NOMO-1 treated with dmso at 0.1 percent for 144 hours (cell line): ENCODE measurements at regions not wholly inside any gene's neighbourhood (a gene's known extent, or its start where the extent isn't known, plus 50 kb on each side); places are given as distances from the start of the nearest gene placed in this dataset.
A peak's percentile ranks its signal among the peaks of the same experiment; 100 is the strongest.

Experiments
- DNase-seq: peaks from one replicate; lab custom pipeline; 2025; ENCODE audit not compliant: unreplicated experiment; lab: John Stamatoyannopoulos, UW

- no peak for DNase-seq
These were observed 82.0 kb upstream of the EEA1 start for GRCh38 chr12:93011100-93011499.

- DNase-seq: no peak
These were observed 87.0 kb upstream of the EEA1 start for GRCh38 chr12:93015871-93016751.

DNA sequence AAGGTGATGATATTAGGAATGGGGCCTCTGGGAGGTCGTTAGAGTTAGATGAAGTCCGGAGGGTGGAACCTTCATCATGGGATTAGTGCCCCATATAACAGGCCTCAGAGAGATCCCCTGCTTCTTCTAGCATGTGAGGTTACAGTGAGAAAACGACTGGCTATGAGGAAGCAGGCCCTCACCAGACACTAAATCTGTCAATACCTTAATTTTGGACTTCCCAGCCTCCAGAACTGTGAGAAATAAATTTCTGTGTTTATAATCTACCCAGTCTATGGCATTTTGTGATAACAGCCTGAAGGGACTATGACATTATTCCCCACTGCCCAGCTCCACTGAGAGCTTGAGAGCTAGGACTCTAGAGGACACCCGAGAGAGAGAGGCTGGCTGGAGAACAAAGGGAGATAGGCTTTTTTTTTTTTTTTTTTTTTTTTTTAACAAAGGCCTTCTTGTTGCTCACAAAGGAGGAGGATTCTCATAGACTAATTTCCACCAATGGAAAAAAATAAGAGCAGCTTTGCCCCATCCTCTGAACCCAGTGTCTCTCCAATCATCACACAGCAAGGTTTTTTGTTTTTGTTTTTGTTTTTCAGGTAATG lies 87.8 kb upstream of the EEA1 start:
- DNase-seq: no peak

GRCh38 chr12:93018610-93019009 lies 89.5 kb upstream of the EEA1 start:
- DNase-seq: no peak

DNA sequence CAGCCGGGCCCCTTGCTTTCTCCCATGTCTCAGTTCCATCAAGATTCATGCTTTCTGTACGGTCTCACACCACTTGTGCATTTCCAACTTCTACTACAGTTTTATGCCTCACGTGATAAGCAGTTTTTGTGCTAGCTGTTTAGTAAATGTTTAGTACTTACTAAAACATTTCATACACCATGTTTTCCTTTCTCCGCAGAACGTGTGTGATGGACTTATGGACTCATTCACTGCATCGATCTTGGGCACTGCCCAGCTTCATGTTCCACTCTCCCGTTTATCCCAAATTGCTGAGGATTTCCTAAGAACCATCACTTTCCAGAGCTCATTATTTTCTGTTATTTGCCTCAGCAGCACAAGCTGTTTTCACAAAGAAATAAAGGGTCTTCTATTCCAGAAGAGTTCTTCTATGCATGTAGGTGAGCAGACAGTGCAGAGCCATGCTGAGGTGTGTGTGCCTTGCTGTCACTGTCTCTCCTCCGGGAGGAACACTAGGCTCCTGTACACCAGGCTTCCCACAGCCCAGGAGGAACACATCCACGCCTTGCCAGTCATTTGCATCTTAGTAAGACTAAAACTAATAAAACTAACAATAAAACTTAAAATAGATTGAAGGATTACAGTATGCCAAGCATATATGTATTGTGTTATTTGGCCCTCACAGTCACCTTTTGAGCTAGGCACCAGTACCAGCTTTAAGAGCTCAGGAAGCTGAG lies 90.3 kb upstream of the EEA1 start:
- DNase-seq: no peak

GRCh38 chr12:93019975-93020630 lies 91.0 kb upstream of the EEA1 start:
- no peak for DNase-seq

- DNase-seq: no peak
These were observed 91.8 kb upstream of the EEA1 start for GRCh38 chr12:93020631-93021597.

- no peak for DNase-seq
These were observed 93.7 kb upstream of the EEA1 start for GRCh38 chr12:93022603-93023340.

DNA sequence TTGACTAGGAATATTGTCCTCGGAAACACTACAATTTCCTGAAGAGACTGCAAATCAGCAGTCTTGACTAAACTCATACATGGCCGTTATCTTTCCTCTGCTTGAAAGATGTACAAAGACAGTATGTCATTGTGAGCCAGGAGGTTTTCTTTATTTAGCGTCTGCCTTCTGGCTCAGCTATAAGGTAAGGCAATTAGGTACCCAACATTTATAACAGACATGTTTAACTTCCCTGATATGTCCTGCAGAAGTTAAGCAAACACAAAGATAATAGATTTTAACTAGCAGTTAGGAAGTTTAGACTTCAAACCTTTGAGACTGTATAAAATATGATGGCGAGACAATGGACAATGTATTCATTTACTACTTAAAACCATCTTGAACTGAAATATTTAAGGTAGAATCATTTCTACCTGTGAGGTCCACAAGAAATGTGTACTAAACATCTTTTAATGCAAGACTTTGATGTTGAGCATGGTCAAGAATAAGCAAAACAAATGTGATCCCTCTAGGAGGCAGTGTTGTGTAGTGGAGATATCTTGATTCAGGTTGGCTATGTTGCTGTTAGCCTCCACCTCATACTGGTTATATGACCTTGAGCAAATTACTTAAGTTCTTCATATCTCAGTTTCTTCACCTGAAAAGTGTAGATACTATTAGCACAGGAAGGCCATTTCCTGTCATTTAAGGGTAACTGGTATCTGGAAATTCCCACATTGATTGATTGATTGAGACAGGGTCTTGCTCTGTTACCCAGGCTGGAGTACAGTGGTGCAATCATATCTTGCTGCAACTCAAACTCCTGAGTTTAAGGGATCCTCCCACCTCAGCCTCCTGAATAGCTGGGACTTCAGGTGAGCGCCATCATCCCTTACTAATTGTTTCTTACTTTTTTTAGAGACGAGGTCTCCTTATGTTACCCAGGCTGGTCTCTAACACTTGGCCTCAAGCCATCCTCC lies 96.3 kb upstream of the EEA1 start:
- peak; percentile 36 for DNase-seq

DNA sequence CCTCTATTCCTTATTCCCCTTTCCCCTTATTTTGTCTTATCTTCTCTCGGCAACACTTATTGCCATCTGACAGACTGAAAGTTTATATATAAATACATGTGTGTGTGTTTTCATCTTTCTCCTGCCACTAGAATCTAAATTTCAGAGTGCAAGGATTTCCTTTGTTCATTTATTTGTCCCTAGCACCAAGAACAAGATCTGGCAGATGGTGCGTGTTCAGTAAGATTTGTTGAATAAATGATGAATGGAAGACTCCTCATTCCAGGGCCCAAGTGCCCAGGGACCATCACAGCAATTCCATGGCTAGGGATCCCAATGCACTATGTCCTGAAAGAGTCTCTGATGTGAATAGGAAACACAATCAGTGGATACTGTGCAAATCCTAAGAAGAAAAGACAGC lies 97.9 kb upstream of the EEA1 start:
- no peak for DNase-seq

GRCh38 chr12:93029091-93029490 lies 100.0 kb upstream of the EEA1 start:
- DNase-seq: no peak

DNA sequence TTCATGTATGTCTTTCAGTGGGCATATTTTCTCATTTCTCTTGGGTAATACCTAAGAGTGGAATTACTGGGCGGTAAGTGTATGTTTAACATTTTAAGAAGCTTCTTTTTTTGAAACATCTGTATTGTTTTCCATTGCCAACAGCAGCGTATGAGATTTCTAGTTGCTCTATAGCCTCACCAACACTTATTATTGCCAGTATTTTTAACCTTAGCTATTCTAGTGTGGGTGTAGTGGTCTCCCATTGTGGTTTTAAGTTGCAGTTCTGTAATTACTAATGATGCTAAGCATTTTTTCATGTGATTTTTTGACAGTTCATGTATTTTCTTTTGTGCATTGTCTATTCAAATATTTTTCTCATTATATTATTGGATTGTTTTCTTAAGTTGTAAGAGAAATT lies 101.9 kb upstream of the EEA1 start:
- no peak for DNase-seq

- no peak for DNase-seq
These were observed 103.7 kb upstream of the EEA1 start for GRCh38 chr12:93032758-93033157.

GRCh38 chr12:93033948-93034347 lies 104.9 kb upstream of the EEA1 start:
- DNase-seq: no peak

GRCh38 chr12:93039062-93039461 lies 110.0 kb upstream of the EEA1 start:
- DNase-seq: no peak

DNA sequence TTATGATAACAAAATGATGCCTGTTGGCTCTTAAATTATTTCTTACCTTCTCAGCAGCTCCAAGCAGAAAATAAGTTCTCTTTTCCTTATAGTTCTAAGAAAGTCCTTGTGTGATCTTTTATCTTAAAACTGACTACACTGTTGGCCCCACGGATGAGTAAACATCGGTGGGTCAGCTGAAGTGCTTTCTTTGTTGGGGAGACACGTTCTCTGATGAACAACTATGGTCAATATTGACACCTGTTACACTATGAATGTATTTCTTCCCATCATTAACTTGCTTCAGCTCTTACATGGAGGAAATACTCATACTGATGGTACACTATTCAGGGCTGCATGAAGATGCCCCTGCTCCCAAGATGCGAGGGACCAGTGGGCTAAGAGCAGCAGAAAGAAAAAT lies 110.8 kb upstream of the EEA1 start:
- DNase-seq: no peak

- no peak for DNase-seq
These were observed 111.3 kb upstream of the EEA1 start for GRCh38 chr12:93040367-93040766.

DNA sequence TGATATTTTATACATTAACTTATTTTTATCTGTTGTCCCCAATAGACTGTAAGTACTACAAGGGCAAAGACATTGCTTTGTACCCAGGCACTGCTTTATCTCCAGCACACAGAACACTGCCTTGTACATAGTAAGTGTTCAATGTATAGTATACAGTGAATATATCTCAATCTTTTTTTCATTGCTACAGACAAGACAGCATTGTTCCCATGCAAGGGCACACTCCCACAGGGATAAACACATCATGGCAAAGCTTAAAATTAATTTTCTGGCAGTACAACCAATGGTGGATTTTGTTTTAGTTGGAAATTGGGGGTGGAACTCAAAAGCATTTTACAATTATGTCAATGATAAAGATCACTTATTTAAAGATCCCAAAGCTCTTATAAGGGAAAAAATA lies 112.3 kb upstream of the EEA1 start:
- no peak for DNase-seq

GRCh38 chr12:93042283-93042682 lies 113.2 kb upstream of the EEA1 start:
- DNase-seq: no peak
